ENCODE measurements at regions not wholly inside any gene's neighbourhood (a gene's known extent, or its start where the extent isn't known, plus 50 kb on each side); places are given as distances from the start of the nearest gene placed in this dataset.

DNA sequence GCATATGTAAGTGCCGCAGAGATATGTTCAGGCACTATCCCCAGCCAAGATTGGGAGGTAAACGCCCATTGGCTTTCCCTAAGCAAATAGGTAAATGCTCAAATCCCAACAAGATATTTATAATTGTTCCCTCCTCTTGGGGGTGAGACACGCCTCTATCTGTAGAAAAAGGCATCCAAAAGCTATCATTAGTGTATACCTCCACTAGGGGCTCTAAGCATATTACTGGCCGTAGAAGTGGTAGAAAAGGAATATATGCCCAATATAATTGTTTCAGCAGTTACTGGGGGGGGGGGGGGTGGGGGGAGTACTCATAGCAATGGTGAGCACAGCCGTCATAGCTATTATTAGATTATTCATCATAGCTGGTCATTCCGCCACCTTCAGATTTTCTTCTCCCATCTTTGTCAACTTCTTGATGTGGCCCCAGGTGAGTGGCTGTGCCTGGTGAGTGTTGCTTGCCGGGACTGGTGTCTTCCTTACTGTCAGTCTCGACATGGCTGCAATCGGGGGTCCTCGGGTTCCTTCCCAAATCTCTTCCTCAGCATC is 53.3 kb upstream of the WDR1 start:
- Histone ChIP-seq H3K27me3 (ENCODE audit: insufficient read depth, insufficient read length) (no peaks in the 10 kb centered on the region), H3K36me3 (ENCODE audit: insufficient read depth, insufficient read length, low read length) (no peaks in the 10 kb centered on the region), H3K9me3 (ENCODE audit: insufficient read depth, low read length) (no peaks in the 10 kb centered on the region), H3K4me1 (ENCODE audit: insufficient read depth, insufficient read length) (no peaks in the 10 kb centered on the region), H3K4me3 (ENCODE audit: insufficient read length, low read depth) (no peak overlapping the region), H3K9ac (ENCODE audit: insufficient read length, low read depth) (no peak overlapping the region)
- DNase-seq (ENCODE audit: low read depth, low spot score), result no peak
- no peak for TF ChIP-seq YY1 (IDR thresholded peaks at IDR 0.05; ENCODE audit: insufficient read depth, insufficient read length)
- TF ChIP-seq SUZ12 (IDR thresholded peaks at IDR 0.05; ENCODE audit: extremely low read depth, insufficient read depth, insufficient read length), result no peak
- TF ChIP-seq ZNF274 (IDR thresholded peaks at IDR 0.05; ENCODE audit: low read depth, low read length), result no peak

GRCh38 chr4:10168151-10168550 is 51.6 kb upstream of the WDR1 start:
- Histone ChIP-seq H3K9me3 (ENCODE audit: insufficient read depth, low read length) (no peaks in the 10 kb centered on the region), H3K27me3 (ENCODE audit: insufficient read depth, insufficient read length) (no peaks in the 10 kb centered on the region), H3K9ac (ENCODE audit: insufficient read length, low read depth) (no peak overlapping the region), H3K4me1 (ENCODE audit: insufficient read depth, insufficient read length) (no peaks in the 10 kb centered on the region), H3K36me3 (ENCODE audit: insufficient read depth, insufficient read length, low read length) (no peaks in the 10 kb centered on the region), H3K4me3 (ENCODE audit: insufficient read length, low read depth) (no peak overlapping the region)
- TF ChIP-seq ZNF274 (IDR thresholded peaks at IDR 0.05; ENCODE audit: low read depth, low read length) (no peak), YY1 (IDR thresholded peaks at IDR 0.05; ENCODE audit: insufficient read depth, insufficient read length) (no peak), SUZ12 (IDR thresholded peaks at IDR 0.05; ENCODE audit: extremely low read depth, insufficient read depth, insufficient read length) (no peak)
- DNase-seq (ENCODE audit: low read depth, low spot score), result no peak

DNA sequence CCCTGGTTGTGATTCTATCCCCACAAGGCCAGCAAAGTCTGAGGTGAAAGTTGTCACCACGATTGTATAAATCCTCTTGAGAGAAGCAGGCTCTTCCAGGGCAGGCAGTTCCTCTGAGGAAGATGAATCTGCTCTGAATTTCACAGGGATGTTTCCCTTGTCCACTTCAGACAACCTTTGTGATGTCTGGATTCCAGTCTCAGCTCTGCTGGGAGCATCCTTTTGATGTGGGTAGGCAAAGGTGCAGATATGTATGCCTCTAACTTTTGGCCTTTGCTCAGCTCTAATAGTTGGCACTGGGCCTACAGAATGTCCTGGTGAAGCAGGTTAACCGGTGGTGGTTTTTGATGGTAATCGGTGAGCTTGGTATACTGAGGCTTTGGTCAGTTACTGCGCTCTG is 50.6 kb upstream of the WDR1 start:
- H3K27me3 ChIP-seq (ENCODE audit: insufficient read depth, insufficient read length), result no peaks in the 10 kb centered on the region
- TF ChIP-seq SUZ12 (IDR thresholded peaks at IDR 0.05; ENCODE audit: extremely low read depth, insufficient read depth, insufficient read length) (no peak), ZNF274 (IDR thresholded peaks at IDR 0.05; ENCODE audit: low read depth, low read length) (no peak), YY1 (IDR thresholded peaks at IDR 0.05; ENCODE audit: insufficient read depth, insufficient read length) (no peak)

More for the DNA sequence above, 50.6 kb upstream of the WDR1 start:
- no peak overlapping the region for H3K4me3 ChIP-seq (ENCODE audit: insufficient read length, low read depth)
- no peak for DNase-seq (ENCODE audit: low read depth, low spot score)
- H3K9ac ChIP-seq (ENCODE audit: insufficient read length, low read depth), result no peak overlapping the region
- no peaks in the 10 kb centered on the region for H3K9me3 ChIP-seq (ENCODE audit: insufficient read depth, low read length)
- no peaks in the 10 kb centered on the region for H3K36me3 ChIP-seq (ENCODE audit: insufficient read depth, insufficient read length, low read length)
- no peaks in the 10 kb centered on the region for H3K4me1 ChIP-seq (ENCODE audit: insufficient read depth, insufficient read length)

Data from NT2/D1 (cell line).